ENCODE measurements at regions not wholly inside any gene's neighbourhood (a gene's known extent, or its start where the extent isn't known, plus 50 kb on each side); places are given as distances from the start of the nearest gene placed in this dataset.
A peak's percentile ranks its signal among the peaks of the same experiment; 100 is the strongest.

DNA sequence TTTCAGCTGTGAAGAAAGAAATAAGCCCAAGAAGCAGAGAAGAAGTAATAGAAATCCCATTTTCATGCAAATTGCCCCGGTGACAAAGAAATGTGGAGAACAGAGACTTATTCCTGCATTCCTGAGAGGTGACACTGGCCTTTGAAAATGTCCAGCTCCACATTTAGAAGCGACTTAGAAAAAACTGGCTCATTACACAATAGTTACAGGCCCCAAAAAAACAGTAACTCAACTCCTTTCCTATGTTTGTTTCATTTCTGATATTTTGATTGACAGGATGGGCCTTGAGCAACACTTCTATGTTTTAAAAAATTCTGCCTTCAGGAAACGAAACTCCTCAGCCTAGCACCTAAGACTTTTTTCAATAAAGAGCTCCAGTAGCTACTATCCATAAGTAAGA is 726.9 kb upstream of the TENM4 start:
- peak; percentile 8 for DNase-seq (ENCODE audit: low read depth)
- H3K4me3 ChIP-seq (ENCODE audit: low read depth, low read length): no peak overlapping the region
- TF ChIP-seq, protein P1, sequence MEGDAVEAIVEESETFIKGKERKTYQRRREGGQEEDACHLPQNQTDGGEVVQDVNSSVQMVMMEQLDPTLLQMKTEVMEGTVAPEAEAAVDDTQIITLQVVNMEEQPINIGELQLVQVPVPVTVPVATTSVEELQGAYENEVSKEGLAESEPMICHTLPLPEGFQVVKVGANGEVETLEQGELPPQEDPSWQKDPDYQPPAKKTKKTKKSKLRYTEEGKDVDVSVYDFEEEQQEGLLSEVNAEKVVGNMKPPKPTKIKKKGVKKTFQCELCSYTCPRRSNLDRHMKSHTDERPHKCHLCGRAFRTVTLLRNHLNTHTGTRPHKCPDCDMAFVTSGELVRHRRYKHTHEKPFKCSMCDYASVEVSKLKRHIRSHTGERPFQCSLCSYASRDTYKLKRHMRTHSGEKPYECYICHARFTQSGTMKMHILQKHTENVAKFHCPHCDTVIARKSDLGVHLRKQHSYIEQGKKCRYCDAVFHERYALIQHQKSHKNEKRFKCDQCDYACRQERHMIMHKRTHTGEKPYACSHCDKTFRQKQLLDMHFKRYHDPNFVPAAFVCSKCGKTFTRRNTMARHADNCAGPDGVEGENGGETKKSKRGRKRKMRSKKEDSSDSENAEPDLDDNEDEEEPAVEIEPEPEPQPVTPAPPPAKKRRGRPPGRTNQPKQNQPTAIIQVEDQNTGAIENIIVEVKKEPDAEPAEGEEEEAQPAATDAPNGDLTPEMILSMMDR (IDR thresholded peaks at IDR 0.05; ENCODE audit: insufficient read depth, low read length, severe bottlenecking): no peak
- no peaks in the 10 kb centered on the region for H3K36me3 ChIP-seq (ENCODE audit: control insufficient read depth, insufficient read depth, low read length)
- no peaks in the 10 kb centered on the region for H3K27me3 ChIP-seq (ENCODE audit: control insufficient read depth, insufficient read depth, low read length)
- FAIRE-seq: no peak

DNA sequence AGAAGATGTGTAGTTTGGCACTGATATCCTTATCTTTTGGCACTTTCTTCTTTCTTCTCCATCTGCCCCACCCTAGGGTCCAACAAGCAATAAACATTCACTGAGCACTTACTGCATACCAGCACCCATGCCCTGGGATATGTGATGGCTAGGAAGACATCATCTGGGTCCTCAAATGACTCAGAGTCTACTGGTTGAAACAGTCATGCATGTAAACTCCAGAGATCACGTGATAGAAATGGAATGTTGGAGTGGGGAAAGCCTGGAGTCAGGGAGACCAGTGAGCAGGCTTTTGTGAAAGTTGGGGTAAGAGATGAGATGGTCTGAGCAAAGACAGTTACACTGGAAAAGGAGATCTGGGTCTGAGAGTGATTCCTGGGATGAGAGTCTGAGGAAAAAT is 724.9 kb upstream of the TENM4 start:
- DNase-seq (ENCODE audit: low read depth) (peak; percentile 74), FAIRE-seq (no peak)
- no peaks in the 10 kb centered on the region for H3K36me3 ChIP-seq (ENCODE audit: control insufficient read depth, insufficient read depth, low read length)
- H3K27me3 ChIP-seq (ENCODE audit: control insufficient read depth, insufficient read depth, low read length): no peaks in the 10 kb centered on the region
- TF ChIP-seq, protein P1 (IDR thresholded peaks at IDR 0.05; ENCODE audit: insufficient read depth, low read length, severe bottlenecking): no peak
- H3K4me3 ChIP-seq (ENCODE audit: low read depth, low read length): no peak overlapping the region

DNA sequence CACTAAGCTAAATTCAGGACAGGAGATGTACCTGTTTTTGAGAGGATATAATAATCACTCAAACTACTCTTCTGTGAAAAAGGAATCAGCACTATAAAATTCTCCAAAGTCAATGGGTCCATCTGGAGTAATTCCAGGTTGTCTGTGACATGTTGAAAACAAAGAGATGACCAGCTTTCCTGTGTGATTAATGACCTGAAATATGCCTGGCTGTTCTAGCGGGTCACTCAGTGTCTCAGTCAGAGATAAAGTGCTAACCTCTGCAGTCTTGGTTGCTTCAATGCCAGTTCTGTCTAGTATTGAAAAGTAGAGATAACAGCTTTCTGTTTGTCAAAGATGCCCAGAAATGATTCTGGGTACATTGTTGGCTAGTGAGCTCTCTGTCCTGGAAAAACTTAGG is 722.6 kb upstream of the TENM4 start:
- Histone ChIP-seq H3K27me3 (ENCODE audit: control insufficient read depth, insufficient read depth, low read length) (no peaks in the 10 kb centered on the region), H3K36me3 (ENCODE audit: control insufficient read depth, insufficient read depth, low read length) (no peaks in the 10 kb centered on the region), H3K4me3 (ENCODE audit: low read depth, low read length) (no peak overlapping the region)
- DNase-seq (ENCODE audit: low read depth): peak; percentile 39
- TF ChIP-seq, protein P1 (IDR thresholded peaks at IDR 0.05; ENCODE audit: insufficient read depth, low read length, severe bottlenecking): no peak
- no peak for FAIRE-seq

DNA sequence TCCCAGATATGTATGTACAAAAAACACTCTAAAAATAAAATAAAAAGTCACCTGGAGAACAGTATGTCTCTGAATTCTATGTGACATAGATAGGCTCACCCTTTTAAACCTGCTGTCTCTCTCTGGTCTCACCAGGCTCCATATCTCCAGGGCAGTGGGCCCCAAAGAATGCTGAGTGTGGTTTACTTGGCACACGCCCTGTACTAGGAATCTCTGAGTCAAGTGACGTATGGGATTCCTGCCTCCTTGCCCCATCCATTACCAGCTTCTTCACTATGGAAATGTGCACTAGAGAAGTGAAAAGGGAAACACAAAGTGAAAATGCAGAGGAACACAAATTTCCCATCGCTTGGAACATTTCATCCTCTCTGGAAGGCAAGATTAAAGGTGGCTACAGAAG is 722.2 kb upstream of the TENM4 start:
- no peak for FAIRE-seq
- H3K36me3 ChIP-seq (ENCODE audit: control insufficient read depth, insufficient read depth, low read length): no peaks in the 10 kb centered on the region
- peak; percentile 68 for DNase-seq (ENCODE audit: low read depth)
- H3K4me3 ChIP-seq (ENCODE audit: low read depth, low read length): no peak overlapping the region
- H3K27me3 ChIP-seq (ENCODE audit: control insufficient read depth, insufficient read depth, low read length): no peaks in the 10 kb centered on the region
- TF ChIP-seq, protein P1 (IDR thresholded peaks at IDR 0.05; ENCODE audit: insufficient read depth, low read length, severe bottlenecking): no peak

DNA sequence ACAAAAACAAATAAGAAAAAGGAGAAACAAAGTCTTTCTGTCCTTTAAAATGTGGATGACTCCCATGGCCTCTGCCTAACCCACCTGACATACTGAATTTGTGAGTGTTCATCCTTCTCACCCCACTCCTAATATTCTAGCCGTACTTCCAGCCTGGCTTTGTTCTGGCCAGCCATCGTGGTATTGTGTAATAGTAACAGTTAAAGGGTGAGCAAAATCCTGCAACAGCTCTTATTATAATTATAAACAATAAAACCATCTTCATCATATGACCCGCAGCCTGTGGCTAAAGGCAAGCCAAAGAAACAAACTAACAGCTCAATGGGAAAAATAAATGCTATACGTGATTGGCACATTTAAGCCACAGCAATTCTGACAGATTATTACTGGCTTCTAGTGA is 721.6 kb upstream of the TENM4 start:
- Histone ChIP-seq H3K27me3 (ENCODE audit: control insufficient read depth, insufficient read depth, low read length) (no peaks in the 10 kb centered on the region), H3K36me3 (ENCODE audit: control insufficient read depth, insufficient read depth, low read length) (no peaks in the 10 kb centered on the region), H3K4me3 (ENCODE audit: low read depth, low read length) (no peak overlapping the region)
- DNase-seq (ENCODE audit: low read depth) (no peak), FAIRE-seq (no peak)
- TF ChIP-seq, protein P1 (IDR thresholded peaks at IDR 0.05; ENCODE audit: insufficient read depth, low read length, severe bottlenecking): no peak

GRCh38 chr11:80157447-80157846 is 716.6 kb upstream of the TENM4 start:
- TF ChIP-seq, protein P1 (IDR thresholded peaks at IDR 0.05; ENCODE audit: insufficient read depth, low read length, severe bottlenecking): no peak
- Histone ChIP-seq H3K27me3 (ENCODE audit: control insufficient read depth, insufficient read depth, low read length) (no peaks in the 10 kb centered on the region), H3K4me3 (ENCODE audit: low read depth, low read length) (no peak overlapping the region), H3K36me3 (ENCODE audit: control insufficient read depth, insufficient read depth, low read length) (no peaks in the 10 kb centered on the region)
- no peak for DNase-seq (ENCODE audit: low read depth)
- FAIRE-seq: no peak
